Endodermal cell (in vitro differentiated cells): ENCODE measurements at regions not wholly inside any gene's neighbourhood (a gene's known extent, or its start where the extent isn't known, plus 50 kb on each side); places are given as distances from the start of the nearest gene placed in this dataset.

Experiments used
- DNase-seq: peaks from one replicate; pipeline ENCODE4 v3.0.0-alpha.2; 2017
- H3K27ac ChIP-seq: 2 replicates; pipeline ENCODE4 v1.5.1; 2013; ENCODE audit warnings: mild to moderate bottlenecking, low read depth, low read length, moderate library complexity
- H3K27me3 ChIP-seq: 2 replicates; pipeline ENCODE4 v1.6.1; 2013; ENCODE audit warnings: mild to moderate bottlenecking, low read length, moderate library complexity; ENCODE audit not compliant: insufficient read depth, control insufficient read depth, poor library complexity, severe bottlenecking
- H3K36me3 ChIP-seq: 2 replicates; pipeline ENCODE4 v1.7.0; 2013; ENCODE audit warnings: mild to moderate bottlenecking, low read length, moderate library complexity; ENCODE audit not compliant: control insufficient read depth, insufficient read depth
- H3K4me1 ChIP-seq: one replicate; pipeline ENCODE4 v1.7.0; 2013; ENCODE audit warnings: low read length; ENCODE audit not compliant: control insufficient read depth, insufficient read depth
- H3K4me3 ChIP-seq: 2 replicates; pipeline ENCODE4 v1.5.1; 2013; ENCODE audit warnings: mild to moderate bottlenecking, low read length, moderate library complexity
- H3K9ac ChIP-seq: 2 replicates; pipeline ENCODE4 v1.6.1; 2013; ENCODE audit warnings: mild to moderate bottlenecking, low read length, moderate library complexity; ENCODE audit not compliant: poor library complexity, severe bottlenecking; ENCODE audit errors: extremely low read depth
- H3K9me3 ChIP-seq: 2 replicates; pipeline ENCODE4 v1.6.1; 2013; ENCODE audit warnings: mild to moderate bottlenecking, low read length, moderate library complexity; ENCODE audit not compliant: control insufficient read depth
- H3K27ac Mint-ChIP-seq: 2 replicates; pipeline ENCODE4 v1.8.0; 2020; ENCODE audit warnings: mixed read lengths
- H3K27me3 Mint-ChIP-seq: 2 replicates; pipeline ENCODE4 v1.8.0; 2021; ENCODE audit warnings: mild to moderate bottlenecking, mixed read lengths; ENCODE audit not compliant: insufficient read depth
- H3K36me3 Mint-ChIP-seq: 2 replicates; pipeline ENCODE4 v1.8.0; 2020; ENCODE audit warnings: low read depth, mixed read lengths
- H3K4me1 Mint-ChIP-seq: 2 replicates; pipeline ENCODE4 v1.8.0; 2020; ENCODE audit warnings: mixed read lengths
- H3K4me3 Mint-ChIP-seq: 2 replicates; pipeline ENCODE4 v1.8.0; 2020; ENCODE audit warnings: mild to moderate bottlenecking, moderate library complexity, mixed read lengths
- H3K9me3 Mint-ChIP-seq: 2 replicates; pipeline ENCODE4 v1.8.0; 2020; ENCODE audit warnings: mild to moderate bottlenecking, mixed read lengths
- CTCF ChIP-seq: fragments of 200-600 bp; sonication (generic); conservative IDR thresholded peaks from 2 replicates; pipeline ENCODE4 v1.5.0; 2021; ENCODE audit warnings: antibody characterized with exemption, mild to moderate bottlenecking
- WGBS, 2 experiments: methylation state at CpG; one replicate each; pipeline versions ENCODE4 v1.1.5 to v1.1.7; 2013; ENCODE audit warnings: missing lambda C conversion rate in 2 of 2, mixed read lengths in 1 of 2; ENCODE audit not compliant: insufficient coverage in 1 of 2, insufficient read length in 1 of 2; 5-methylcytosine and 5-hydroxymethylcytosine counted together

DNA sequence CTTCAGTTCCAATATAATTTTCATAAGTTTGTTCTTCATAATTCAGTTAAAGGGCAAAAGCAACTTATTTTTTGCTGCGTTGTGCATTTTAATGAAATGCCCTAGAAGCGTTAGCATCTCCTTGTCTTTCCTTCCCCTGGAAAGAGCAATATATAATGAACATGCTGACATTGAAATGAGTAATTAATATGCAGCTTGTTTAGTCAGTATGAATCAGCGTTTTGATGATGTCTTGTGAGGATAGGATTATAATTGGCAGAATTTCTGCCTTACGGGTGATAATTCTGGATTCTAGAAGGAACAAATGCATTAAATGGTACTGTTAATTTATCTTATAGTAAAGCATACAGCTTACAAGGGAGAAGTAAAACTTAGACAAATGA is 152.3 kb upstream of the MMADHC start:
- WGBS, 2 experiments = 94 to 100% methylated on average over 1 to 4 of the region's 4 CpGs
- Histone ChIP-seq H3K4me3 (no peak overlapping the region), H3K4me1 (no peaks in the 10 kb centered on the region), H3K27ac (no peak overlapping the region), H3K36me3 (no peaks in the 10 kb centered on the region), H3K9me3 (peaks cover 12% of the 10 kb centered on the region), H3K9ac (no peak overlapping the region), H3K27me3 (no peaks in the 10 kb centered on the region)
- DNase-seq = no peak
- H3K36me3 Mint-ChIP-seq = no peaks in the 10 kb centered on the region
- TF ChIP-seq CTCF = no peak
- H3K4me3 Mint-ChIP-seq = no peak overlapping the region
- no peak overlapping the region for H3K27ac Mint-ChIP-seq
- no peaks in the 10 kb centered on the region for H3K27me3 Mint-ChIP-seq
- H3K4me1 Mint-ChIP-seq = no peaks in the 10 kb centered on the region
- H3K9me3 Mint-ChIP-seq = peaks cover 6% of the 10 kb centered on the region

- 93 to 97% methylated on average over 3 to 6 of the region's 6 CpGs for WGBS, 2 experiments
- peaks cover 3% of the 10 kb centered on the region for H3K4me1 Mint-ChIP-seq
These were observed 151.8 kb upstream of the MMADHC start for GRCh38 chr2:149739171-149739882.

GRCh38 chr2:149738767-149739166 is 151.2 kb upstream of the MMADHC start:
- Histone ChIP-seq H3K4me1 (peaks cover 4% of the 10 kb centered on the region), H3K9me3 (peaks cover 12% of the 10 kb centered on the region), H3K9ac (no peak overlapping the region), H3K27me3 (no peaks in the 10 kb centered on the region), H3K4me3 (no peak overlapping the region), H3K27ac (no peak overlapping the region), H3K36me3 (no peaks in the 10 kb centered on the region)
- no peaks in the 10 kb centered on the region for H3K27me3 Mint-ChIP-seq
- H3K27ac Mint-ChIP-seq = no peak overlapping the region
- WGBS, 2 experiments = 86 to 91% methylated on average over 1 of the region's 1 CpG
- peaks cover 6% of the 10 kb centered on the region for H3K9me3 Mint-ChIP-seq
- no peaks in the 10 kb centered on the region for H3K36me3 Mint-ChIP-seq
- TF ChIP-seq CTCF = no peak
- DNase-seq = no peak
- H3K4me1 Mint-ChIP-seq = peaks cover 8% of the 10 kb centered on the region
- no peak overlapping the region for H3K4me3 Mint-ChIP-seq

More at GRCh38 chr2:149739171-149739882, 151.8 kb upstream of the MMADHC start:
- no peak overlapping the region for H3K27ac Mint-ChIP-seq
- peaks cover 3% of the 10 kb centered on the region for H3K4me1 ChIP-seq
- no peak for DNase-seq
- peaks cover 6% of the 10 kb centered on the region for H3K9me3 Mint-ChIP-seq
- H3K4me3 ChIP-seq = no peak overlapping the region
- H3K27ac ChIP-seq = no peak overlapping the region
- no peaks in the 10 kb centered on the region for H3K27me3 Mint-ChIP-seq
- H3K27me3 ChIP-seq = no peaks in the 10 kb centered on the region
- no peak overlapping the region for H3K4me3 Mint-ChIP-seq
- H3K36me3 ChIP-seq = no peaks in the 10 kb centered on the region
- H3K9me3 ChIP-seq = peaks cover 12% of the 10 kb centered on the region
- no peak for TF ChIP-seq CTCF
- H3K9ac ChIP-seq = no peak overlapping the region
- no peaks in the 10 kb centered on the region for H3K36me3 Mint-ChIP-seq
